NB4 (cell line): ENCODE measurements at regions not wholly inside any gene's neighbourhood (a gene's known extent, or its start where the extent isn't known, plus 50 kb on each side); places are given as distances from the start of the nearest gene placed in this dataset.

Experiments
- CTCF ChIP-seq: IDR thresholded peaks from one replicate; pipeline ENCODE4 v1.5.1; 2012; ENCODE audit warnings: low read depth, low read length
- MYC ChIP-seq: IDR thresholded peaks from 2 replicates; pipeline ENCODE4 v1.6.1; 2011; ENCODE audit warnings: low read depth, low read length
- POLR2A ChIP-seq: IDR thresholded peaks from 2 replicates; pipeline ENCODE4 v1.6.1; 2011; ENCODE audit warnings: mild to moderate bottlenecking; ENCODE audit not compliant: insufficient read length; ENCODE audit errors: extremely low read depth
- TF ChIP-seq, protein P1 (sequence below): IDR thresholded peaks from 2 replicates; pipeline ENCODE4 v1.6.1; 2011; ENCODE audit warnings: low read depth, low read length

GRCh38 chr2:147086715-147087114 lies 758.1 kb upstream of the ACVR2A start:
- TF ChIP-seq CTCF (no peak), POLR2A (no peak), MYC (no peak)
- TF ChIP-seq, protein P1, sequence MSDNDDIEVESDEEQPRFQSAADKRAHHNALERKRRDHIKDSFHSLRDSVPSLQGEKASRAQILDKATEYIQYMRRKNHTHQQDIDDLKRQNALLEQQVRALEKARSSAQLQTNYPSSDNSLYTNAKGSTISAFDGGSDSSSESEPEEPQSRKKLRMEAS: no peak
